A549 (cell line): ENCODE measurements at regions not wholly inside any gene's neighbourhood (a gene's known extent, or its start where the extent isn't known, plus 50 kb on each side); places are given as distances from the start of the nearest gene placed in this dataset.

Experiments used
- CBX2 ChIP-seq: fragments of 200-600 bp; sonication (generic); IDR thresholded peaks from 2 replicates; pipeline ENCODE4 v1.6.1; 2016; ENCODE audit warnings: low read depth, mild to moderate bottlenecking, borderline replicate concordance
- EP300 ChIP-seq, 2 experiments: fragments of >200 bp; sonication (Bioruptor Twin); formaldehyde crosslinking; IDR thresholded peaks; 2 replicates in 1 of 2; 3 replicates in 1 of 2; pipeline ENCODE4 v1.6.1; 2016 to 2017
- MAFK ChIP-seq: fragments of 450-650 bp; IDR thresholded peaks from 2 replicates; pipeline ENCODE4 v1.6.1; 2014; ENCODE audit not compliant: partially characterized antibody
- NFE2L2 ChIP-seq: fragments of 150-350 bp; conservative IDR thresholded peaks from 2 replicates; pipeline ENCODE4 v1.6.1; 2014; ENCODE audit warnings: low read length
- NR3C1 ChIP-seq: fragments of >200 bp; sonication (Bioruptor Twin); formaldehyde crosslinking; IDR thresholded peaks from 3 replicates; pipeline ENCODE4 v1.6.1; 2017
- POLR2A ChIP-seq: IDR thresholded peaks from 2 replicates; pipeline ENCODE4 v1.6.1; 2012; ENCODE audit warnings: mild to moderate bottlenecking, low read length
- RFX5 ChIP-seq: fragments of 450-650 bp; IDR thresholded peaks from 2 replicates; pipeline ENCODE4 v1.7.1; 2014; ENCODE audit warnings: antibody characterized with exemption, mild to moderate bottlenecking, moderate library complexity
- SREBF2 ChIP-seq: fragments of 450-650 bp; IDR thresholded peaks from 2 replicates; pipeline ENCODE4 v1.6.1; 2014; ENCODE audit warnings: mild to moderate bottlenecking, moderate library complexity
- ZNF302 ChIP-seq: fragments of 250-450 bp; sonication (Bioruptor Pico); IDR thresholded peaks from 2 replicates; pipeline ENCODE4 v1.9.0; 2021; ENCODE audit warnings: inconsistent platforms, mild to moderate bottlenecking, moderate library complexity
- TF ChIP-seq, protein P1 (sequence below): fragments of >200 bp; sonication (Bioruptor Twin); formaldehyde crosslinking; IDR thresholded peaks from 3 replicates; pipeline ENCODE4 v1.5.1; 2016
- TF ChIP-seq, protein P2 (sequence below): IDR thresholded peaks from 2 replicates; pipeline ENCODE4 v1.6.1; 2012
- TF ChIP-seq, protein P3 (sequence below): IDR thresholded peaks from 2 replicates; pipeline ENCODE4 v1.6.1; 2012
- TF ChIP-seq, protein P4 (sequence below): fragments of >200 bp; sonication (Bioruptor Twin); formaldehyde crosslinking; IDR thresholded peaks from 2 replicates; pipeline ENCODE4 v1.6.1; 2016

DNA sequence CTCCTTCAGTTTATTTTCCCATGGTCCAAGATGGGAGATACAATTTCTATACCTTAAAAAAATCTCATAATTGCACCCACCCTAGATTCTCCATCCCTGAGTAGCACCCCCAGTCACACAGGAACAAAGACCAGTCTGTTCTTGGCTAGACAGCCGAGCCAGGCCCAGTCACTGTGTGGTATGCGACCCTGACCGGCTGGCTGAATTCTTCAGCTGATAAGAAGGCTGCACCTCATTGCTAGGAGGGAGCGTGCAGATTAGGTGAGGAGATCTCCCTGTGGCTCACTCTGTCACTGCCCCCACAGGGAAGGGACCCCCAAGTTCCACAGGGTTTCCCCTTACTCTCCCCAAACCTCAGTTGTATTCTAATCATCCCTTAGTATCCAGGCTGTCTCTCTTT is 138.7 kb downstream of the SALL1 start:
- TF ChIP-seq POLR2A: no peak
- TF ChIP-seq, protein P1, sequence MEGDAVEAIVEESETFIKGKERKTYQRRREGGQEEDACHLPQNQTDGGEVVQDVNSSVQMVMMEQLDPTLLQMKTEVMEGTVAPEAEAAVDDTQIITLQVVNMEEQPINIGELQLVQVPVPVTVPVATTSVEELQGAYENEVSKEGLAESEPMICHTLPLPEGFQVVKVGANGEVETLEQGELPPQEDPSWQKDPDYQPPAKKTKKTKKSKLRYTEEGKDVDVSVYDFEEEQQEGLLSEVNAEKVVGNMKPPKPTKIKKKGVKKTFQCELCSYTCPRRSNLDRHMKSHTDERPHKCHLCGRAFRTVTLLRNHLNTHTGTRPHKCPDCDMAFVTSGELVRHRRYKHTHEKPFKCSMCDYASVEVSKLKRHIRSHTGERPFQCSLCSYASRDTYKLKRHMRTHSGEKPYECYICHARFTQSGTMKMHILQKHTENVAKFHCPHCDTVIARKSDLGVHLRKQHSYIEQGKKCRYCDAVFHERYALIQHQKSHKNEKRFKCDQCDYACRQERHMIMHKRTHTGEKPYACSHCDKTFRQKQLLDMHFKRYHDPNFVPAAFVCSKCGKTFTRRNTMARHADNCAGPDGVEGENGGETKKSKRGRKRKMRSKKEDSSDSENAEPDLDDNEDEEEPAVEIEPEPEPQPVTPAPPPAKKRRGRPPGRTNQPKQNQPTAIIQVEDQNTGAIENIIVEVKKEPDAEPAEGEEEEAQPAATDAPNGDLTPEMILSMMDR: no peak
- TF ChIP-seq CBX2: no peak
- no peak for TF ChIP-seq RFX5
- TF ChIP-seq, protein P2, sequence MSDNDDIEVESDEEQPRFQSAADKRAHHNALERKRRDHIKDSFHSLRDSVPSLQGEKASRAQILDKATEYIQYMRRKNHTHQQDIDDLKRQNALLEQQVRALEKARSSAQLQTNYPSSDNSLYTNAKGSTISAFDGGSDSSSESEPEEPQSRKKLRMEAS: no peak
- TF ChIP-seq MAFK: no peak
- no peak for TF ChIP-seq NFE2L2
- no peak for TF ChIP-seq NR3C1
- TF ChIP-seq ZNF302: no peak
- TF ChIP-seq, protein P3, sequence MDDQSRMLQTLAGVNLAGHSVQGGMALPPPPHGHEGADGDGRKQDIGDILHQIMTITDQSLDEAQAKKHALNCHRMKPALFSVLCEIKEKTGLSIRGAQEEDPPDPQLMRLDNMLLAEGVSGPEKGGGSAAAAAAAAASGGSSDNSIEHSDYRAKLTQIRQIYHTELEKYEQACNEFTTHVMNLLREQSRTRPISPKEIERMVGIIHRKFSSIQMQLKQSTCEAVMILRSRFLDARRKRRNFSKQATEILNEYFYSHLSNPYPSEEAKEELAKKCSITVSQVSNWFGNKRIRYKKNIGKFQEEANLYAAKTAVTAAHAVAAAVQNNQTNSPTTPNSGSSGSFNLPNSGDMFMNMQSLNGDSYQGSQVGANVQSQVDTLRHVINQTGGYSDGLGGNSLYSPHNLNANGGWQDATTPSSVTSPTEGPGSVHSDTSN: no peak
- TF ChIP-seq, protein P4, sequence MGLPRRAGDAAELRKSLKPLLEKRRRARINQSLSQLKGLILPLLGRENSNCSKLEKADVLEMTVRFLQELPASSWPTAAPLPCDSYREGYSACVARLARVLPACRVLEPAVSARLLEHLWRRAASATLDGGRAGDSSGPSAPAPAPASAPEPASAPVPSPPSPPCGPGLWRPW: no peak
- no peak for TF ChIP-seq EP300 (IDR thresholded peaks at IDR 0.05)
- no peak for TF ChIP-seq SREBF2
